Activated CD4-positive, alpha-beta T cell treated with anti-CD3 and anti-CD28 coated beads, Interleukin-2, amount 50 U/mL, for 16 hours (primary cell): ENCODE measurements at regions not wholly inside any gene's neighbourhood (a gene's known extent, or its start where the extent isn't known, plus 50 kb on each side); places are given as distances from the start of the nearest gene placed in this dataset.

Source experiments
- DNase-seq: peaks from one replicate; pipeline ENCODE4 v3.0.0-alpha.2; 2020

GRCh38 chr1:8078176-8078671 lies 52.1 kb upstream of the ERRFI1 start:
- peak; percentile 56 for DNase-seq

- DNase-seq: no peak
These were observed 51.5 kb upstream of the ERRFI1 start for GRCh38 chr1:8077602-8078001.

- no peak for DNase-seq
These were observed 51.0 kb upstream of the ERRFI1 start for GRCh38 chr1:8077120-8077573.

- DNase-seq: no peak
These were observed 50.1 kb upstream of the ERRFI1 start for GRCh38 chr1:8076176-8076575.
